Sciatic nerve (tissue), 2 donors: ENCODE measurements at regions not wholly inside any gene's neighbourhood (a gene's known extent, or its start where the extent isn't known, plus 50 kb on each side); places are given as distances from the start of the nearest gene placed in this dataset.
A peak's percentile ranks its signal among the peaks of the same experiment; 100 is the strongest.
"Not testable (repeated sequence)": the region's sequence is repeated elsewhere in the genome, so short reads cannot be mapped to it uniquely, and the experiment has no call there.

Experiments used
- ATAC-seq: fragments of 200-7000 bp; cut with Tn5 transposase; one replicate; pipeline ENCODE4 v1.9.1; 2020; ENCODE audit warnings: mild to moderate bottlenecking, moderate library complexity
- DNase-seq: peaks from one replicate; pipeline ENCODE4 v3.0.0-alpha.2; 2020; ENCODE audit warnings: low spot score
- intact Hi-C: fragments of 100-400 bp; cut with DNase I; formaldehyde crosslinking; loops from one replicate; pipeline ENCODE4 v1.14.2; 2022
- donor health status: DM: no; HTN: no; CAD: no.
- donor health status: DM: no; HTN: no; CAD: no.

DNA sequence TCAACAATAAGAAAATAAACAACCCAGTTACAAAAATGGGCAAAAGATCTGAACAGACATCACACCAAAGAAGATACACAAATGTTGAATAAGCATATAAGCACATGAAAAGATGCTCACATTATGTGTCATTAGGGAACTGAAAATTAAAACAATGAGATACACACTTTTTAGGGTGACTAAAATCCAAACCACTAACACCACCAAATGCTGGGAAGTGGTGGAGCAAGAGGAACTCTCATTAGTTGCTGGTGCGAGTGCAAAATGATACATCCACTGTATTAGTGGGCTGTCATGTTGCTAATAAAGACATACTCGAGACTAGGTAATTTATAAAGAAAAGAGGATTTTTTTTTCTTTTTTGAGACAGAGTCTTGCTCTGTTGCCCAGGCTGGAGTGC, 329.1 kb downstream of the TMEM38B start:
- DNase-seq: no peak
- no peak for ATAC-seq
- intact Hi-C loops: no loop called here

DNA sequence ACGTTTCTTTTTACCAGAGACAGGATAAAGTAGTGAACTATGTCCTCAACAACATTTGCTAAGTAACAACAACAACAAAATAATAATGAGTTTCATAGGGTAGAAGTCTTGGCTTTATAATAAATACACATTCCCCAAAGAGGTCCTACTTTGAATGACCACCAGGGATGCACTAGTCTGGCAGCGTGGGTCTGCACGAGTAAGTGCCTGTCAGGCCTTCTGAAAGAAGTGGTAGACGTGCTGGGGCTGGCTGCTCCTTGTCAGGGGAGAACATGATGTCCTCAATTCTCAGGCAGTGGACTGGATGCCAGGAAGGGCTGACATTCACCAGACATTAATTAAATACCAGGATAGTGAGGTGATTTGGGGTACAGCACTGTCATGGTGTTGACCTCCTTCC, 331.1 kb downstream of the TMEM38B start:
- intact Hi-C loops: no loop called here
- DNase-seq (no peak), ATAC-seq (no peak)

DNA sequence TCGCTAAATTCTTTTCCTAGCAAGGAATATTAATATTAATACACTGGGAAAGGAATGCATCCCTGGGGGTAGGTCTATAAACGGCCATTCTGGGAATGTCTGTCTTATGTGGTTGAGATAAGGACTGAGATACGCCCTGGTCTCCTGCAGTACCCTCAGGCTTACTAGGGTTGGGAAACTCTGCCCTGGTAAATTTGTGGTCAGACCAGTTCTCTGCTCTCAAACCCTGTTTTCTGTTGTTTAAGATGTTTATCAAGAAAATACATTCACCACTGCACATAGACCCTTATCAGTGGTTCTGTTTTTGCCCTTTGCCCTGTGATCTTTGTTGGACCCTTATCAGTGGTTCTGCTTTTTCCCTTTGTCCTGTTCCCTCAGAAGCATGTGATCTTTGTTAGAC, 335.8 kb downstream of the TMEM38B start:
- ATAC-seq, intact Hi-C loops, DNase-seq: not testable (repeated sequence)

DNA sequence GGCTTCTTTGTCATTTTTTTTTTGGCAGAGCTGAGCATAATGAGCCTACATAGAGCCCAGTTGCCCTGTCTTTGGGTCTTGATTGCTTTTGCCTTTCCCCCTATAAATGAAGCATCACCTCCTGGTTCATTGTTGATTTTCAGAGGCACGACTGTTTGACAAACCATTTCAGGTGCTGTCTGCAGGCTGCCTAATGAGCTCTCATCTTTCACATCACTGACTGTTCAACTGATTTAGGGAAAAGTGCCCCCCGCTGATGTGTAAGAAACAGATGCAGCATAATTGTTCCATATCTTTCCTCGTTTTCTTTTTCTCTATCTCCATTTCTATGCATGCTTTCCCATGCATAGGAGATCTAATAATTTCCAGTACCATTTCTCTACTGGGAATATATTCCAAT, 338.6 kb downstream of the TMEM38B start:
- intact Hi-C loops: no loop called here
- DNase-seq (no peak), ATAC-seq (no peak)

DNA sequence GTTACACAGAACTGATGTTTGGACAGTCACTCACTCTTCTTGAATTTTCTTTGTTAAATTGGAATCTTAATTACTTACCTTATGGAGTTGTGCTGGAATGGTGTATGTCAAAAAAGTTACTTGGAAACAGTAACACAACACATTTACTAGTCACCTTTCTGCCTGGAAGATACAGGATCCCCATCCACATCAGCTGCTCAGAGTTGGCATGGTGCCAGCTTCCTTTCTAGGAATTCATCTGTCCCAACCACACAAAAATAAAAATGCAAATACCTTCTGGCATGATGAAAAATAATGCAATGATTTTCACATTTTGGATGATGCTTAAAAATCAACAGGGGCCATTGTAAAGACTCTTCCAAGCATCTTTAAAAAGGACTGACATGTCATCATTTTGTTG, 341.5 kb downstream of the TMEM38B start:
- ATAC-seq (no peak), DNase-seq (no peak)
- intact Hi-C loops: no loop called here

DNA sequence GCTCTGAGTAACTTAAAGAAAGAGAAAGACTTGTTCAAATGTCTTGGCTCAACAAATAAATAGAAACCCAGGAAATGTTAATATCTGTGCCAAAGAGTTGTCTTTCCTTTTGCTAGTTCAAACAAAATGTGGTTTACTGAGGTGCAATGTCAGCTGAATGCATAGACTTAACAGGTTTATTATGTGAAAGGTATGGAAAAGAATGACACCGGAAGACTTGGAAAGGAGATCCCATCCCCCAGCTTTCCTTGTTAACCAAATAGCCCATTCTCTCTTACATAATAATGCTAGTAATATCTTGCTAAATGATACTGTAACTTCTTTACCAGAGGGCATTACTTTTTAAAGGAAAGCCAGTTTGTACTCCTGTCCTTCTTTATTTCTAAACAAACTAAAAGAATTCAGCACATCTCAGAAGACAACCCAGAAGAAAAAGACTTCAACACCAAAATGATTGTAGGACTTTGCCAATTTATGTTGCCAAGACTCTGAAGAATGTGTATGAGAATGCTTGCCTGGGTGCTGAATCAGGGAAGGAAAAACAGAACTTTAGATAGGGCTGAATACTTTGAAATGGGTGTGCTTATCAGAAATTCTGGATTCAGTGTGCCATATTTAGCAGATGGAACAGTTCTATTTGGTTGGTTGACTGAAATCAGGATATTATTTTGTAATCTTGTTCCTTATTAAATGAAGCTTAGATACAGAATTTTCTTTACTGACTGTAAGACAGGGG, 344.1 kb downstream of the TMEM38B start:
- DNase-seq (no peak), ATAC-seq (no peak)
- intact Hi-C loops: no loop called here

DNA sequence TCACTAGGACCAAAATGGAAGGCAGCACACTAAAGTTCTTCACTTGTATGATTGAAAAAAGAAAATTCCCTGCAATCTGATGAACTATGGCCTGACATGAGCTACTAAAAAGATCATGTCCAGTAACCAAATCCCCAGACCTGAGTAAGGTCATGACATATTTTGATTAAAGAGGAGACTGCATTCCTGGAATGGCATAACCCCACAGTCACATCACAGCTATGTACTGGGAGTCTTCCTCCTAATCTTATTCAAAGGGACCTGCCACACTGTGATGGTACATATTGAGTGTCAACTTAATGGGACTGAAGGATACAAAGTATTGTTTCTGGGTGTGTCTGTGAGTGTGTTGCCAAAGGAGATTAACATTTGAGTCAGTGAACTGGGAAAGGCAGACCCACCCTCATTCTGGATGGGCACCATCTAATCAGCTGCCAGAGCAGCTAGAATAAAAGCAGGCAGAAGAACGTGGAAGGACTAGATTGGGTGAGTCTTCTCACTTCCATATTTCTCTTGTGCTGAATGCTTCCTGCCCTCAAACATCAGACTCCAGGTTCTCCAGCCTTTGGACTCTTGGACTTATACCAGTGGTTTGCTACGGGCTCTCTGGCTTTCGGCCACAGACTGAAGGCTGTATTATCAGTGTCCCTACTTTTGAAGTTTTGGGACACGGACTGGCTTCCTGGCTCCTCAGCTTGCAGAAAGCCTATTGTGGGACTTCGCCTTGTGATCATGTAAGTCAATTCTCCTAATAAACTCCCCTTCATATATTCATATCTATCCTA, 345.0 kb downstream of the TMEM38B start:
- intact Hi-C loops: no loop called here
- DNase-seq: no peak
- ATAC-seq: no peak

DNA sequence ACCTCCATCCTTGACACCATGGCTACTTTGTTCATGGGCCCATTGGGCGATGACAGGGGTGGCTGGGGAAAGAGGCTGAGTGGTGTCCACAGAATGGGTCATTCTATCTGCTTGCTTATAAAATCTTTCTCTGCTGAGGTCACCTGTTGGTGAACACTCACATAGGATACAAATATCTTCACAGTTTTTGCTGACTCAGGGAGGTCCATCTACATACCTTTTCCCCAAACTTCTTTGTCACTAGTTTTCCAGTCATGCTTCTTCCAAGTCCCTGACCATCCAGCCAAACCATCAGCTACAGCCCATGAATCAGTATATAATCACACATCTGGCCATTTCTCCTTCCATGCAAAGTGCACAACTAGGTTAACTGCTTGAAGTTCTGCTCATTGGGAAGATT, 347.6 kb downstream of the TMEM38B start:
- ATAC-seq, intact Hi-C loops, DNase-seq: not testable (repeated sequence)

DNA sequence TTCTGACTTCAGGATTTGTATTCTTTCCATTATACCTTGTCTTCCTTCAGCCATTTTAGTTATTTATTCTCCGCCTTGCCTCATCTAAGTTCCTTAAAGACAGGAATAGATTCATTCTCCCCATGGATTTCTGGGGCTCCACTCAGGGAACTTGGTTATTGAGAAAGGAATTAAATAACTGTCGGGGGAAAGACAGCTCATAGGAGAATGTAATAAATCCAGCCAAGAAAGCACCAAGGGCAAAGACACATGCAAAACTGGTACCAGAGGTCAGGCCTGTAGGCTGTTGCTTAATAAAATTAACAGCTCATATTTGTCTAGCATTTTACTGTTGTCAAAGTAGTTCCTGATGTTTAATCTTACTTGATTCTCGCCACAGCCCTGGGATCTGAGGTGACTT, 357.2 kb downstream of the TMEM38B start:
- no peak for ATAC-seq
- no peak for DNase-seq
- intact Hi-C loops: no loop called here

DNA sequence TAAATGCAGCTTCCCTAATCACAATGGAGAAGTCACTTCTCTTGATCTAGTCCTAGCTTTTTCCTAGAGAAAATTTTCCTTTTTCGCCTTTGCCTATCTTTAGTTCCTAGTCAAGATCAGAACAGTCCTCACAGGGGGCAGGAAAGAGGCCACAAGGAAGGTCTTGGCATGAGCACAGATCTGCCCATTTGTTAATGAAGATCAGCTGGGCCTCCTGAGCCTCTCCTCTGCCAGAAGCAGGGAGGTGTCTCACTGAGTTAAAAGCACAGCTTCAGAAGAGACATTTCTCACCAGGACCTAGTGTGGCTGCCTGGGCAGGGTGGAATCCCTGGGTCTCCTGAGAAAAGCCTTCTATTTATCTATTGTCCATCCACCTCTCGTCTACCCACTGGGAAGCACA, 357.8 kb downstream of the TMEM38B start:
- intact Hi-C loops: no loop called here
- peak; percentile 55 for ATAC-seq
- DNase-seq: no peak

DNA sequence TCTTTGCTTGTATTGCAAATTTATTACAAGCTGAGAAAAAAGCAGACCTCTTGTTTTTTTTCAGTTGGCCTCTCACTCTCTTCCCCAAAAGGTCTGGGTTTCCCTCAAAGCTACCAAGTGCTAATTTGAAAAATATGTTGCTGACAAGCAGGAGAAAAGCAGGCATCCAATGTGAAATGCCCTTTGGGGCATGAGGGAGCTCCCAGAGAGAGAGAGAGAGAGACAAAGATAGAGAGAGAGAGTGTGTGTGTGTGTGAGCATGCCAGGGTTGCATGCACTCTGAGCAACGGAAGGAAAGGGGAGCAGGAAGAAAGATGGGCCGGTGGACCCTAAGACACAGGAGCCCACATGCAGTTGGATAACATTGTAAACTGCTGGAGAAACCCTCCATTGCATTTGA, 358.4 kb downstream of the TMEM38B start:
- intact Hi-C loops: no loop called here
- DNase-seq (no peak), ATAC-seq (no peak)

DNA sequence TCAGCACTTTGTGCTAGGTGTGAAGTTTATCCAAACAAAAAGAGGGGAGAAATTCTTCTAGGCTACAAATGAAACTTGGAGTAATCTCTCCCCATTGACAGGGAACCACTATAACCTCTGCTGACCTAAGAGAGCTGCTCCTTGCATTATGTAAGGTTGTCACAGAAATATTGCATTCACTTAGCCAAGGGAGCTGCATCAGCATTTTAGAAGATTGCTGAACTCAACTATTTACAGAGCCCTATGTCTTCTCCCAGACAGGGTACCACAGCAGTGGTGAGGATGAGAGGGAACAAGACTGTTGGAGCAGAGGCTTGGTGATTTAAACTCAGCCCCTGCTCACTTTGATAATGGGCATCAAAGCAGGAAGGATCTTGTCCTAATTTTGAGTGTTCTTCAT, 362.0 kb downstream of the TMEM38B start:
- no peak for ATAC-seq

DNA sequence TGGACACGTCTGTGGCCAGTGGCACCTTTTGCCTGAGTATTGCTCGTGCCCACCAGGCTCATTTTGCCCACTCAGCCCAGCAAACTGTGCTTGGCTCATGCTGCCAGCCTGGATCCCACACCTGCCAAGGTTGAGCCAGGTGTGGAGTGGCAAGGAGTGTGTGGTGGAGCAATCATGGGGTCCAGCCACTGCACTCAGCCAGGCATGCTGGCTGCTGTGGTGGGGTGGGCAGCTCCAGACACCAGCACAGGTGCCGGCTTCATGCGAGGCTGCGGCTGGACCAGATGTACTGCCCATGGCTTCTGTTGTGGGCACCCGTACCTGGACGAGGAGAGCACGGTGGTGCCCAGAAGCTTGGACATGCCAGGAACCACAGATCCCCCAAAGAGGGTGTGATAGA, 364.1 kb downstream of the TMEM38B start:
- DNase-seq (no peak), ATAC-seq (no peak)
- intact Hi-C loops: no loop called here

More for the DNA sequence above, 362.0 kb downstream of the TMEM38B start:
- DNase-seq: no peak
- intact Hi-C loops: no loop called here

DNA sequence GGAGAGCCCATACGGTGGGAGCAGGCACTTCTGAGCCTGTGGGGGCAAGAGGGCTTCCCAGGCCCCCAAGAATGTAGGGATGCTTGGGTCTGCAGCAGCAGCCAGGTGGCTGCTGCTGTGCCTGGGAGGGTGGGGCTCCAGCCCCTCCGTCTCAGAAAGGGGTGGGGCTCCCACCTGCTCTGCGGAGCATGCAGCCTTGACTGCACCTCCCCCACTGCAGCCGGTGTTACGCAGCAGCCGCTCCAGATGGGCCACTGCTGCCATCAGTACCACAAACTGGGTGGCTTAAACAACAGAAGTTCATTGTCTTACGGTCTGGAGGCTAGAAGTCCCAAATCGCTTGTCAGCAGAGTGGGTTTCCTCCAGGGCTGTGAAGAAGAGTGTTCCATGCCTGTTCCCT, 365.5 kb downstream of the TMEM38B start:
- intact Hi-C loops: no loop called here
- no peak for ATAC-seq
- no peak for DNase-seq

DNA sequence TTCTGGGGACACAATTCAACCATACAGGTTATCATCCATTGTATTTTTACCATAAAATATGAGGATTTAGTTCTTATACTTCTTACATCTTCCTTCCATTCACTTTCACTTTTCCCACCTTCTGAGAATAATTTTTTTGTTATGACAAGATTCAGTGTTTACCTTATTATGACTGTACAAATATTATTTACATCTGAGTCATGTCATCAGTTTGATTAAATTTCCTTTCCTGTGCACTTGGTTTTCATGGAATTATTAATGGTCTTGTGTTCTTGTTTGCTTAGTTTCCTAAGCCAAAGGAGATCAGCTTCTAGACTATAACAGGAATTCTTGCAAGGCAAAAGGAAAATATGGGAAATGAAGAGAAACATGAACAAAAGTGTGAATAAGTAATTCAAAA, 366.5 kb downstream of the TMEM38B start:
- DNase-seq (no peak), ATAC-seq (no peak)
- intact Hi-C loops: no loop called here

DNA sequence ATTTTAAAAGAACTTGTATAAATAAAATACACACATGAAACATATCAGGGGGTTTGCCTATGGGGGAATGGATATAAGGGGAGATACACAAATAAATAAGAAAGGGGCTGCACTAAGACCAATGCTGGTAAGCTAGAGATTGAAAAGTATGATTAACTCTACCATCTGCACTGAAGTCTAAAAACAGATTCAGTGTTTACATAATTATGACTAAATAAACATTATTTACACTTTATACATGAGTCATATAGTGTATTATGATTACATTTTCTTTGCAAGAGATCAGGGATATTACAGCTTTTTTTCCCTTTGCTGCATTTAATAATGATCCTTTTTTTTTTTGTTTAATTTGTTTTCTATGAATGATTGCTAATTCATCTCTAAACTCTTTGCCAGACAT, 367.9 kb downstream of the TMEM38B start:
- ATAC-seq: no peak
- no peak for DNase-seq
- intact Hi-C loops: no loop called here

DNA sequence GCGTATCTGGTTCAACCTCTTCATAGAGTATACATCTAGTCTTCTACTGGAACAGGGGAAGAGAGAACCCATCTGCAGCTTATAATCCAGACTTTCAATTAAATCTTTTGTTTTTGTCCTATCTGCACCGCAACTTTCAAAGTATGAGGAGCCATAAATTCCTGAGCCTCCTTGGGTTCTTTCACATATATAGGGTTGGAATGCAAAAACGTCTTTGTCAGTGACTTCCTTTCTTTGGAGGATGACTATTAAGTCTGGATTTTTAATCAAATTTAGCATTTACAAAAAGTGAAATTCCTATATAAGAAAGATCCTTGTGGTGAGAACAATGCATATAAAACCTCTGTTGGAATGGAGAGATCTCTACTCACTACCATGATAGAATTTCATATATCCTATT, 370.8 kb downstream of the TMEM38B start:
- no peak for DNase-seq
- ATAC-seq: no peak
- intact Hi-C loops: no loop called here

DNA sequence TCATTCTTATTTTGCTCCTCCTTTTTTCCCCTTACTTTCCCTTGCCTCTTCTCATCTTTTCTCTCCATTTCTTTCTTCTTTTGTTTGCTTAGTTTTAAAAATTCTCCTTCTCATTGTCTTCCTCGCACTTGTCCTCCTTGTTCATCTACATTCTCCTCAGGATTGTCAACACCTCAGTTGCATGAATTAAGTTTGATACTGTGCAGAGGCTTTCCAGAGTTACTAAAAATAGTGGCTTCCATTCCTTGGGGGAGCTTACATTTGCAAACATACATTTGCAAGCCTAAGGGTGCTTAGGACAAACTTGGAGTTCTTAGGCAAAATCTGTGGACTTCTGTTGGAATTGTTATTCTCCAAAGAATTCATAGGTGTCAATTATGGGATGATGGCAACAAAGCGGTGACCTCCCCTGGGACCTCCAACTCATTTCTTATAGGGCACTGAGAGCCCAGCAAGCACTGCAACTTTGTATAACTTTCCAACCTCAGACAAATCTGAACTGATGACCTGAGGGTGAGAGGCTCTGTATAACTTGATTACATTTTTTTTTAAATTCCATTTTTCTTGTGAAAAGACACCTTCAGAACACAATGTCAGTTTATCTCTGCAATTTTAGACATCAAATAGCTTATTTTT, 371.4 kb downstream of the TMEM38B start:
- DNase-seq (no peak), ATAC-seq (no peak)
- intact Hi-C loops: no loop called here

DNA sequence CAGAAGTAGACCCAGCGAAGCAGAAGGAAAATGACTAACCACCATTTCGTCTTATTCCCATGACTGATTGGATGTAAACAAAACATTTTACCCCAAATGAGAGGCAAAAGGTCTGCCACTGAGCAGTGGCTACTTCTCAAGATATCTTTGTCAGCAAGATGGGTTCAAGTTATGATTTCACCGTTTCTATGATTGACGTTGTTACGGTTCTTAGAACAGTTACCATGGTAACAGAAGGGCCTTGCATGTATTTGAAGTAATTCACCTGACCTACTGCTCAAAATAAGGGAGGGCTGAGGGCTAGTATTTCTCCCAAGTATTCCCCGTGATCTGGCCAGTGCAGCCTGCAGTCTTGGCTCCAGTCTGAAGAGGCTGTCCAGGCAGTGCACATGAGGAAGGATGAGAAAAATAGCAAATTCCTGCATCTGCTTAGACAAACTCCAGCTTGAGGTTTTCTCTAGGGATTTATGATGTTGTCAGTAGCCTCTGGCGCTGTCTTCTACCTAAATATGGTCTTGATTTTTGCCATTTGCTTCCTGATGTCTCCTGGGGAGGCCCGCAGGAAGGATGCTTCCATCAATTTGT, 372.7 kb downstream of the TMEM38B start:
- no peak for DNase-seq
- intact Hi-C loops: no loop called here
- no peak for ATAC-seq

DNA sequence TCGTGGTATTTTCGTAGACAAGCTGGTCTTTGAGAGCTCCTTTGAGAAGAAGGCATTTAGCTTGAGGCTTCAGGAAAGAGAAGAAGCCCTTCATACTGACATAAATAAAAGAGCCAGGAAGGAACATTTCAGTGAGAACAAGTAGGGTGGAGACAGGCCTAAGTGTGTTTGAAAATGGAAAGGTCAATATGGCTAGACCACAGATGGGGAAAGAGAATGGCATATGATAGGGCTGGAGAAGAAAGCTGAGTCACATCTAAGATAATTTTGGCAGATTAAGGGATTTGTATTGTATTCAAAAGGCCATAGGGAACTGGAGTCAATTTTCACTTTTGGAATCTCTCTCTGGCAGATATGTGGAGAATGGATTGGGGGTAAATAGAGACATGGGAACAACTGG, 374.9 kb downstream of the TMEM38B start:
- no peak for DNase-seq
- peak; percentile 36 for ATAC-seq
- intact Hi-C loops: no loop called here
